H54 (cell line): ENCODE measurements at regions not wholly inside any gene's neighbourhood (a gene's known extent, or its start where the extent isn't known, plus 50 kb on each side); places are given as distances from the start of the nearest gene placed in this dataset.
A peak's percentile ranks its signal among the peaks of the same experiment; 100 is the strongest.

ENCODE experiments used
- DNase-seq: peaks from one replicate; pipeline ENCODE4 v3.0.0; 2011; ENCODE audit warnings: low spot score, mixed read lengths; ENCODE audit not compliant: insufficient read length
- FAIRE-seq: peaks from 3 replicates; lab custom pipeline; 2011; peaks lifted over from hg19 to GRCh38; lab: Jason Lieb, UNC
- POLR2A ChIP-seq: IDR thresholded peaks from 2 replicates; pipeline ENCODE4 v1.6.1; 2011; ENCODE audit warnings: low read depth, mild to moderate bottlenecking, low read length

GRCh38 chr3:124115279-124115678 is 123.4 kb upstream of the ROPN1 start:
- TF ChIP-seq POLR2A = no peak
- DNase-seq (no peak), FAIRE-seq (no peak)

- no peak for FAIRE-seq
- DNase-seq = no peak
- no peak for TF ChIP-seq POLR2A
Observed at GRCh38 chr3:124115956-124116355, 124.0 kb upstream of the ROPN1 start.

- DNase-seq (no peak), FAIRE-seq (no peak)
- no peak for TF ChIP-seq POLR2A
Observed at GRCh38 chr3:124116906-124117305, 125.0 kb upstream of the ROPN1 start.

- DNase-seq (peak; percentile 18), FAIRE-seq (no peak)
- TF ChIP-seq POLR2A = no peak
Observed at GRCh38 chr3:124117486-124117885, 125.6 kb upstream of the ROPN1 start.

- TF ChIP-seq POLR2A = no peak
- FAIRE-seq (no peak), DNase-seq (no peak)
Observed at GRCh38 chr3:124118397-124118796, 126.5 kb upstream of the ROPN1 start.

- DNase-seq (peak; percentile 16), FAIRE-seq (no peak)
- TF ChIP-seq POLR2A = no peak
Observed at GRCh38 chr3:124119056-124119716, 127.3 kb upstream of the ROPN1 start.

GRCh38 chr3:124121379-124122312 is 129.7 kb upstream of the ROPN1 start:
- TF ChIP-seq POLR2A = no peak
- FAIRE-seq = no peak
- DNase-seq = no peak

GRCh38 chr3:124125315-124125714 is 133.4 kb upstream of the ROPN1 start:
- DNase-seq (no peak), FAIRE-seq (no peak)
- TF ChIP-seq POLR2A = no peak

GRCh38 chr3:124126436-124127023 is 134.6 kb upstream of the ROPN1 start:
- DNase-seq (no peak), FAIRE-seq (no peak)
- no peak for TF ChIP-seq POLR2A

- FAIRE-seq (no peak), DNase-seq (no peak)
- no peak for TF ChIP-seq POLR2A
Observed at GRCh38 chr3:124131158-124131557, 139.2 kb upstream of the ROPN1 start.

GRCh38 chr3:124131580-124131979 is 139.7 kb upstream of the ROPN1 start:
- no peak for TF ChIP-seq POLR2A
- FAIRE-seq (no peak), DNase-seq (no peak)

- no peak for DNase-seq
- no peak for TF ChIP-seq POLR2A
- no peak for FAIRE-seq
Observed at GRCh38 chr3:124132813-124133212, 140.9 kb upstream of the ROPN1 start.

- TF ChIP-seq POLR2A = no peak
Observed at GRCh38 chr3:124133366-124133940, 141.5 kb upstream of the ROPN1 start.

GRCh38 chr3:124137216-124137615 is 145.3 kb upstream of the ROPN1 start:
- no peak for DNase-seq
- no peak for TF ChIP-seq POLR2A
- FAIRE-seq = no peak

More at GRCh38 chr3:124133366-124133940, 141.5 kb upstream of the ROPN1 start:
- DNase-seq = no peak
- no peak for FAIRE-seq
